Colonic mucosa (tissue), 4 donors: ENCODE measurements at regions not wholly inside any gene's neighbourhood (a gene's known extent, or its start where the extent isn't known, plus 50 kb on each side); places are given as distances from the start of the nearest gene placed in this dataset.

Experiments
- DNase-seq: peaks from one replicate; pipeline ENCODE4 v3.0.0-alpha.2; 2020
- H3K27ac ChIP-seq: fragments of 200-600 bp; one replicate; pipeline ENCODE4 v1.8.0; 2021
- H3K27me3 ChIP-seq: fragments of 200-600 bp; one replicate; pipeline ENCODE4 v1.8.0; 2021
- H3K36me3 ChIP-seq: fragments of 200-600 bp; one replicate; pipeline ENCODE4 v1.8.0; 2021
- H3K4me1 ChIP-seq: fragments of 200-600 bp; one replicate; pipeline ENCODE4 v1.8.0; 2021; ENCODE audit warnings: mild to moderate bottlenecking
- H3K4me3 ChIP-seq: fragments of 200-600 bp; one replicate; pipeline ENCODE4 v1.8.0; 2021
- H3K9ac ChIP-seq, 2 donors: one replicate each; pipeline ENCODE4 v1.7.0; 2013; ENCODE audit warnings: control low read depth in 2 of 2, low read depth in 2 of 2, low read length in 2 of 2
- H3K9me3 ChIP-seq: fragments of 200-600 bp; one replicate; pipeline ENCODE4 v1.8.0; 2021
- CTCF ChIP-seq: fragments of 200-600 bp; IDR thresholded peaks from one replicate; pipeline ENCODE4 v1.8.0; 2022; ENCODE audit warnings: antibody characterized with exemption, mild to moderate bottlenecking
- intact Hi-C: fragments of 100-400 bp; cut with DNase I; formaldehyde crosslinking; loops from one replicate; pipeline ENCODE4 v1.14.1; 2022
- donor health status: healthy.
- donor health status: DM: no; HTN: no; CAD: no.
- donor health status: DM: no; HTN: no; CAD: no.

- no peak for DNase-seq
- TF ChIP-seq CTCF, result no peak
- Histone ChIP-seq H3K4me3 (no peak overlapping the region), H3K4me1 (no peaks in the 10 kb centered on the region), H3K36me3 (no peaks in the 10 kb centered on the region), H3K9me3 (no peaks in the 10 kb centered on the region), H3K27me3 (no peaks in the 10 kb centered on the region), H3K27ac (no peak overlapping the region), H3K9ac (no peak overlapping the region)
- intact Hi-C loops, result no loop called here
Measured at GRCh38 chr11:100550912-100551632, 136.0 kb upstream of the ARHGAP42 start.

GRCh38 chr11:100555931-100556330, 131.2 kb upstream of the ARHGAP42 start:
- intact Hi-C loops, result no loop called here
- Histone ChIP-seq H3K27ac (no peak overlapping the region), H3K27me3 (no peaks in the 10 kb centered on the region), H3K9ac (no peak overlapping the region), H3K36me3 (no peaks in the 10 kb centered on the region), H3K9me3 (no peaks in the 10 kb centered on the region), H3K4me3 (no peak overlapping the region), H3K4me1 (no peaks in the 10 kb centered on the region)
- no peak for TF ChIP-seq CTCF
- no peak for DNase-seq

- no peaks in the 10 kb centered on the region for H3K4me1 ChIP-seq
- no peaks in the 10 kb centered on the region for H3K27me3 ChIP-seq
- no peak for DNase-seq
- H3K36me3 ChIP-seq, result no peaks in the 10 kb centered on the region
- H3K9me3 ChIP-seq, result no peaks in the 10 kb centered on the region
- no peak for TF ChIP-seq CTCF
- intact Hi-C loops, result no loop called here
- H3K27ac ChIP-seq, result no peak overlapping the region
- no peak overlapping the region for H3K9ac ChIP-seq
- H3K4me3 ChIP-seq, result no peak overlapping the region
Measured at GRCh38 chr11:100556781-100557180, 130.3 kb upstream of the ARHGAP42 start.

GRCh38 chr11:100557830-100558611, 129.1 kb upstream of the ARHGAP42 start:
- DNase-seq, result no peak
- H3K27ac ChIP-seq, result no peak overlapping the region
- no peaks in the 10 kb centered on the region for H3K36me3 ChIP-seq
- H3K4me1 ChIP-seq, result no peaks in the 10 kb centered on the region
- no peak overlapping the region for H3K4me3 ChIP-seq
- H3K9ac ChIP-seq, result no peak overlapping the region
- no peak for TF ChIP-seq CTCF
- intact Hi-C loops, result no loop called here
- H3K27me3 ChIP-seq, result no peaks in the 10 kb centered on the region
- no peaks in the 10 kb centered on the region for H3K9me3 ChIP-seq

GRCh38 chr11:100560606-100561005, 126.5 kb upstream of the ARHGAP42 start:
- H3K9ac ChIP-seq, result no peak overlapping the region

More at GRCh38 chr11:100560606-100561005, 126.5 kb upstream of the ARHGAP42 start:
- no peaks in the 10 kb centered on the region for H3K9me3 ChIP-seq
- H3K4me3 ChIP-seq, result no peak overlapping the region
- no peak overlapping the region for H3K27ac ChIP-seq
- H3K36me3 ChIP-seq, result no peaks in the 10 kb centered on the region
- H3K4me1 ChIP-seq, result no peaks in the 10 kb centered on the region
- no peak for TF ChIP-seq CTCF
- intact Hi-C loops, result no loop called here
- DNase-seq, result no peak
- no peaks in the 10 kb centered on the region for H3K27me3 ChIP-seq
